ENCODE measurements at regions not wholly inside any gene's neighbourhood (a gene's known extent, or its start where the extent isn't known, plus 50 kb on each side); places are given as distances from the start of the nearest gene placed in this dataset.

DNA sequence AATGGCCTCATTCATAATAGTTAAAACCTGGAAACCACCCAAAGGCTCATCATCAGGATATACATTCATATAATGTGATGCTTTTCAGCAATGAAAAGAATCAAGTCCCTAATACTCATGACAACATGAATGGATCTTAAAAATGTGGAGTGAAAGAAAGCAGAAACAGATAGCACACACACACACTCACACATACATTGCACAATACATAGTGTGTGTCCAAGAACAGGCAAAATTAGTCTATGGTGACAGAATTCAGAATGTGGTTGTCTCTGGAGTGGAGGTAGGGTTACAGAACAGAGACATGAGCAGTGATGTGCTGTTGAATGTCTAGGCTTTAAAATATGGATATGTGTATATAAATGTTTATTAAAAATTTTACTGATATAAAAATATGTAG is 419.9 kb upstream of the PCDH15 start:
- no peak for TF ChIP-seq HDGF (IDR thresholded peaks at IDR 0.05; ENCODE audit: borderline replicate concordance)
- no peak for TF ChIP-seq ARNT (IDR thresholded peaks at IDR 0.05)
- no peak for TF ChIP-seq SUZ12 (IDR thresholded peaks at IDR 0.05)
- no peak for TF ChIP-seq BHLHE40 (IDR thresholded peaks at IDR 0.05; ENCODE audit: borderline replicate concordance)
- TF ChIP-seq FOXM1 (IDR thresholded peaks at IDR 0.05; ENCODE audit: borderline replicate concordance), result no peak
- TF ChIP-seq TARDBP (IDR thresholded peaks at IDR 0.05), result no peak
